ENCODE measurements at regions not wholly inside any gene's neighbourhood (a gene's known extent, or its start where the extent isn't known, plus 50 kb on each side); places are given as distances from the start of the nearest gene placed in this dataset.

DNA sequence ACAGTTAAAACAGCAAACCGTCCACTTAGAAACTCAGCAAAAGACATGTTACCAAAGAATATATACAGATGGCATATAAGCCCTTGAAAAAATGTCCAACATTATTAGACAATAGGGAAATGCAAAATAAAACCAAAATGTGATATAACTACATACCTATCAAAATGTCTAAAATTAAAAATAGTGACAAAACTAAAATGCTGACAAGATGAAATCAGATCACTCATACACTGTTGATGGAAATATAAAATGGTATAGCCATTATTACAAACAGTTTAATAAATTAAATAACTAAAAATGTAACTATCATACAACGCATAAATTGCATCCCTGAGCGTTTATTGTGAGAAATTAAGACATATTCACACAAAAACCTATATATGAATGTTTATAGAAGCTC lies 939.7 kb upstream of the ZWINT start:
- DNase-seq, result no peak
- H3K4me1 ChIP-seq (ENCODE audit: control extremely low read depth in 1 of 4, control insufficient read depth in 4 of 4, insufficient read depth in 4 of 4, low read length in 3 of 4), result no peaks in the 10 kb centered on the region
- WGBS (ENCODE audit: insufficient coverage), result no CpG with 5 or more reads among the region's 3 CpGs
- no peak overlapping the region for H3K27ac ChIP-seq (ENCODE audit: insufficient read depth in 1 of 2, low read depth in 1 of 2, low read length in 2 of 2, poor library complexity in 1 of 2, severe bottlenecking in 2 of 2)
- ChIA-PET POLR2A (no interaction called here), CTCF (no interaction called here)
- no peaks in the 10 kb centered on the region for H3K36me3 ChIP-seq (ENCODE audit: control insufficient read depth in 4 of 4, insufficient read depth in 4 of 4, low read length in 3 of 4)
- no peaks in the 10 kb centered on the region for H3K9me3 ChIP-seq (ENCODE audit: control extremely low read depth in 1 of 5, control insufficient read depth in 4 of 5, insufficient read depth in 2 of 5, low read depth in 1 of 5, low read length in 4 of 5)
- no peak overlapping the region for H3K4me3 ChIP-seq (ENCODE audit: control insufficient read depth in 1 of 7, extremely low read depth in 1 of 7, insufficient read depth in 4 of 7, low read depth in 2 of 7, low read length in 6 of 7)
- no peaks in the 10 kb centered on the region for H3K27me3 ChIP-seq (replicated peaks in 2 of 5; ENCODE audit: control insufficient read depth in 4 of 5, insufficient read depth in 5 of 5, low read length in 4 of 5)

DNA sequence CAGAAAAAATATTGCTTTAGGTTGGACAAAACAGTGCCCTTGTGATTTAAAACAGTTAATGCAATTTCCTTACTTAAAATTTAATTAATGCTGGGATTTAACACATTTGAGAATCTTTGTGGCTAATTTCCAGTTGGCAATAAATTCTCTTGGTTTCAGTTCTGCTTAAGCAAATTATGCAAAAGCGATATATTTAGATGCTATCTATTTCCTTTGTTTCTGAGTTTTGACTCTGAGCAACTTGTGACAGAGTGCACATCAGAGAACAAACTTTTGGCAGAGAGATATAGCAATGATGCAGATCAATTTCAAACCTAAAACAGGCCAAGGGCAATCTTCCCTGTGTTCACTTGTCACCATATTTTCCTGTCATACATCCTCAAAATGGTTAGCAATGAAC lies 933.6 kb upstream of the ZWINT start:
- H3K4me1 ChIP-seq (ENCODE audit: control extremely low read depth in 1 of 4, control insufficient read depth in 4 of 4, insufficient read depth in 4 of 4, low read length in 3 of 4), result no peaks in the 10 kb centered on the region
- no peaks in the 10 kb centered on the region for H3K36me3 ChIP-seq (ENCODE audit: control insufficient read depth in 4 of 4, insufficient read depth in 4 of 4, low read length in 3 of 4)
- no peak overlapping the region for H3K27ac ChIP-seq (ENCODE audit: insufficient read depth in 1 of 2, low read depth in 1 of 2, low read length in 2 of 2, poor library complexity in 1 of 2, severe bottlenecking in 2 of 2)
- ChIA-PET CTCF (no interaction called here), POLR2A (no interaction called here)
- H3K9me3 ChIP-seq (ENCODE audit: control extremely low read depth in 1 of 5, control insufficient read depth in 4 of 5, insufficient read depth in 2 of 5, low read depth in 1 of 5, low read length in 4 of 5), result no peaks in the 10 kb centered on the region
- WGBS (ENCODE audit: insufficient coverage), result 100% methylated on average over 1 of the region's 1 CpG
- H3K27me3 ChIP-seq (replicated peaks in 2 of 5; ENCODE audit: control insufficient read depth in 4 of 5, insufficient read depth in 5 of 5, low read length in 4 of 5), result no peaks in the 10 kb centered on the region
- no peak overlapping the region for H3K4me3 ChIP-seq (ENCODE audit: control insufficient read depth in 1 of 7, extremely low read depth in 1 of 7, insufficient read depth in 4 of 7, low read depth in 2 of 7, low read length in 6 of 7)
- no peak for DNase-seq

DNA sequence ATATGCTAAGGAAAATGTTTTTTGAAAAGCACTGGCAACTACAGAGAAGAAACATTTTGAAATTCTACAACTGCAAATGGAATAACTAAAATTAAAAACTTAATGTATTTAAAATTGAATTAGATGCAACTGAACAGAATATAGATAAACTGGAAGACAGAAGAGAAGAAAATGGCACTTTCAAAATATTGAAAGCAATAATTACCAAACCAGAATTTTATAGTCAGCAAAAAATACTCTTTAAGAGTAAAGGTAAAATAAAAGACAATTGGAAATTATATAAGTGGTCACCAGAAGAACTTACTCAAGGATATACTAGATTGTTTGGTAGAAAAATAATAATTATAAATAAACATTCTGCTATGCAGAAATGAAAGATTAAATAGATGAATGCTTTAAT lies 927.7 kb upstream of the ZWINT start:
- H3K27me3 ChIP-seq (replicated peaks in 2 of 5; ENCODE audit: control insufficient read depth in 4 of 5, insufficient read depth in 5 of 5, low read length in 4 of 5), result no peaks in the 10 kb centered on the region
- ChIA-PET CTCF (no interaction called here), POLR2A (no interaction called here)
- no peak for DNase-seq
- H3K4me1 ChIP-seq (ENCODE audit: control extremely low read depth in 1 of 4, control insufficient read depth in 4 of 4, insufficient read depth in 4 of 4, low read length in 3 of 4), result no peaks in the 10 kb centered on the region
- H3K4me3 ChIP-seq (ENCODE audit: control insufficient read depth in 1 of 7, extremely low read depth in 1 of 7, insufficient read depth in 4 of 7, low read depth in 2 of 7, low read length in 6 of 7), result no peak overlapping the region
- H3K27ac ChIP-seq (ENCODE audit: insufficient read depth in 1 of 2, low read depth in 1 of 2, low read length in 2 of 2, poor library complexity in 1 of 2, severe bottlenecking in 2 of 2), result no peak overlapping the region
- no peaks in the 10 kb centered on the region for H3K9me3 ChIP-seq (ENCODE audit: control extremely low read depth in 1 of 5, control insufficient read depth in 4 of 5, insufficient read depth in 2 of 5, low read depth in 1 of 5, low read length in 4 of 5)
- no peaks in the 10 kb centered on the region for H3K36me3 ChIP-seq (ENCODE audit: control insufficient read depth in 4 of 4, insufficient read depth in 4 of 4, low read length in 3 of 4)

DNA sequence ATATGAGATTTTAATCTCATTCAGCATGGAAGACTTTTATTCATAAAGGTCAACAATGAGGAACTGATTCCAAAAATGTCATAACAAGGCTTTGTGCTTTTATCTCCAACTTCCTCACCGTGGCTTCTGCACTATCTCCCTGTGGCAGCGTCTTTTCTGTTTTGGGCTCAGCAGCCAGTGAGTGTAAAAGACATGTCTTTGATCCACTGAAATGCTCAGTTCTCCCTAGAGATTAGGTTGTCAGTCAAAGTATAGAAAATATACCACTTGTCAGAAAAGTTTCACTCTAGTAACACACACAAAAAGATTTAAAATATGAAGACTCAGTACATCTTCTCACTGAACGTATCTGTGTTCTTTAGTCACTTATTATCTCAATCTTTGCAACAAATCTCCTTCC lies 901.8 kb upstream of the ZWINT start:
- Histone ChIP-seq H3K4me3 (ENCODE audit: control insufficient read depth in 1 of 7, extremely low read depth in 1 of 7, insufficient read depth in 4 of 7, low read depth in 2 of 7, low read length in 6 of 7) (no peak overlapping the region), H3K27ac (ENCODE audit: insufficient read depth in 1 of 2, low read depth in 1 of 2, low read length in 2 of 2, poor library complexity in 1 of 2, severe bottlenecking in 2 of 2) (no peak overlapping the region), H3K27me3 (replicated peaks in 2 of 5; ENCODE audit: control insufficient read depth in 4 of 5, insufficient read depth in 5 of 5, low read length in 4 of 5) (no peaks in the 10 kb centered on the region), H3K4me1 (ENCODE audit: control extremely low read depth in 1 of 4, control insufficient read depth in 4 of 4, insufficient read depth in 4 of 4, low read length in 3 of 4) (no peaks in the 10 kb centered on the region), H3K9me3 (ENCODE audit: control extremely low read depth in 1 of 5, control insufficient read depth in 4 of 5, insufficient read depth in 2 of 5, low read depth in 1 of 5, low read length in 4 of 5) (no peaks in the 10 kb centered on the region), H3K36me3 (ENCODE audit: control insufficient read depth in 4 of 4, insufficient read depth in 4 of 4, low read length in 3 of 4) (no peaks in the 10 kb centered on the region)
- WGBS (ENCODE audit: insufficient coverage), result 60% methylated on average over 2 of the region's 3 CpGs
- ChIA-PET POLR2A (no interaction called here), CTCF (no interaction called here)
- DNase-seq, result peak in 1 of 3 donors; percentile 0

DNA sequence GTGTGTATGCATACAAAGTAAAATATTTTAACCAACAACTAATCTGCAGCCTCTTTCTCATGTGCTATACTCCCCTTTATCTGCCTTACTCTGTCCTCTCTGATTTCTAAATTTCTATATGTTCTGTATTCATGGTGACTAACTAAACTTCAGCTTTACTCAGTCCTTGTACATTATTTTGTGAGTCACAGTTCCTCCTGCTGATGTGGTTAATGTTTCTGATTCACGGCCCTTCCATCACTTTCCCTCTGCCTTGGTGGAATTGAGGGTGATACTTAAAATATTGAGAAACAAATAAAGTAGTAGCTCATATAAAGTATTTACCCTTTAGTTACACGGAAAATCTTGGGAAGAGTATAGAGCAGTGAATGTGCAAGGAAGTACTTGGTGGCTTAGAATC lies 899.1 kb upstream of the ZWINT start:
- Histone ChIP-seq H3K4me3 (ENCODE audit: control insufficient read depth in 1 of 7, extremely low read depth in 1 of 7, insufficient read depth in 4 of 7, low read depth in 2 of 7, low read length in 6 of 7) (no peak overlapping the region), H3K4me1 (ENCODE audit: control extremely low read depth in 1 of 4, control insufficient read depth in 4 of 4, insufficient read depth in 4 of 4, low read length in 3 of 4) (no peaks in the 10 kb centered on the region), H3K9me3 (ENCODE audit: control extremely low read depth in 1 of 5, control insufficient read depth in 4 of 5, insufficient read depth in 2 of 5, low read depth in 1 of 5, low read length in 4 of 5) (no peaks in the 10 kb centered on the region), H3K27ac (ENCODE audit: insufficient read depth in 1 of 2, low read depth in 1 of 2, low read length in 2 of 2, poor library complexity in 1 of 2, severe bottlenecking in 2 of 2) (no peak overlapping the region), H3K27me3 (replicated peaks in 2 of 5; ENCODE audit: control insufficient read depth in 4 of 5, insufficient read depth in 5 of 5, low read length in 4 of 5) (no peaks in the 10 kb centered on the region), H3K36me3 (ENCODE audit: control insufficient read depth in 4 of 4, insufficient read depth in 4 of 4, low read length in 3 of 4) (no peaks in the 10 kb centered on the region)
- DNase-seq, result no peak
- CTCF ChIA-PET, result no interaction called here
- POLR2A ChIA-PET, result no interaction called here
- WGBS (ENCODE audit: insufficient coverage), result no CpG with 5 or more reads among the region's 2 CpGs

DNA sequence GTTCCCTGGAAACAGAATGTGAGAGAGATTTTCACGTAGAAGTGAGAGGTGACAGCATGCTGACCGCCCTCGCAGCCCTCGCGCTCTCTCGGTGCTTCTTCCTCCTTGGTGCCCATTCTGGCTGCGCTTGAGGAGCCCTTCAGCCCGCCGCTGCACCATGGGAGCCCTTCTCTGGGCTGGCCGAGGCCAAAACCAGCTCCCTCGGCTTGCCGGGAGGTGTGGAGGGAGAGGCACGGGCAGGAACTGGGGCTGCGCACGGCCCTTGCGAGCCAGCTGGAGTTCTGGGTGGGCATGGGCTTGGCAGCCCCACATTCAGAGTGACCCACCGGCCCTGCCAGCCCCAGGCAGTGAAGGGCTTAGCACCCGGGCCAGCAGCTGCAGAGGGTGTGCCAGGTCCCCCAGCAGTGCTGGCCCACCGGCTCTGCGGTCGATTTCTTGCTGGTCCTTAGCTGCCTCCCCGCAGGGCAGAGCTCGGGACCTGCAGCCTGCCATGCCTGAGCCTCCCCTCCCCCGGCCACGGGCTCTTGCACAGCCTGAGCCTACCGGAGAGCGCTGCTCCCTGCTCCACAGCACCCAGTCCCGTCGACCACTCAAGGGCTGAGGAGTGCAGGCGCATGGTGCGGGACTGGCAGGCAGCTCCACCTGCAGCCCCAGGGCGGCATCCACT lies 888.7 kb upstream of the ZWINT start:
- POLR2A ChIA-PET, result no interaction called here
- H3K27ac ChIP-seq (ENCODE audit: insufficient read depth in 1 of 2, low read depth in 1 of 2, low read length in 2 of 2, poor library complexity in 1 of 2, severe bottlenecking in 2 of 2), result no peak overlapping the region
- WGBS (ENCODE audit: insufficient coverage), result 98% methylated on average over 30 of the region's 32 CpGs

DNA sequence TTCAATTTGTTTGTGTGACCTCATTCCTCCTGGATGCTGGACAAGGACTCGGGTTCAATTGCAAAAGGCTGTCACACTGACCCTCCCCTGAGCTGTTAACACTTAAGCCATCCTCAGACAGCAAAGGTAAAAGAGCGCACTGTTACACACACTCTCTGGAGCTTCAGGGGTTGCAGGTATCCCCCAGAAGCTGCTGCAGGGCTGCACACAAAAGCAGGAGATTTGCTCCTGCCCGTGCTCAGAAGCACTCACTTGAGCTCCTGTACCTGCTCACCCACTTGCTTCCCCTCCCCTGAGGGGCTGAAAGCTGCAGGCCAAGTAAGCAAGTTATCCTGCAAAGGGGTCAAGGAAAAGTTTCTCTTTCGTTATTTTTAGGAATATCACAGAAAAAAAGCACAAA lies 886.2 kb upstream of the ZWINT start:
- Histone ChIP-seq H3K27ac (ENCODE audit: insufficient read depth in 1 of 2, low read depth in 1 of 2, low read length in 2 of 2, poor library complexity in 1 of 2, severe bottlenecking in 2 of 2) (no peak overlapping the region), H3K36me3 (ENCODE audit: control insufficient read depth in 4 of 4, insufficient read depth in 4 of 4, low read length in 3 of 4) (no peaks in the 10 kb centered on the region), H3K4me1 (ENCODE audit: control extremely low read depth in 1 of 4, control insufficient read depth in 4 of 4, insufficient read depth in 4 of 4, low read length in 3 of 4) (no peaks in the 10 kb centered on the region), H3K27me3 (replicated peaks in 2 of 5; ENCODE audit: control insufficient read depth in 4 of 5, insufficient read depth in 5 of 5, low read length in 4 of 5) (no peaks in the 10 kb centered on the region), H3K9me3 (ENCODE audit: control extremely low read depth in 1 of 5, control insufficient read depth in 4 of 5, insufficient read depth in 2 of 5, low read depth in 1 of 5, low read length in 4 of 5) (no peaks in the 10 kb centered on the region), H3K4me3 (ENCODE audit: control insufficient read depth in 1 of 7, extremely low read depth in 1 of 7, insufficient read depth in 4 of 7, low read depth in 2 of 7, low read length in 6 of 7) (no peak overlapping the region)
- POLR2A ChIA-PET, result no interaction called here
- CTCF ChIA-PET, result no interaction called here
- WGBS (ENCODE audit: insufficient coverage), result 56% methylated on average over 3 of the region's 4 CpGs
- DNase-seq, result no peak

More for the DNA sequence above, 888.7 kb upstream of the ZWINT start:
- Histone ChIP-seq H3K9me3 (ENCODE audit: control extremely low read depth in 1 of 5, control insufficient read depth in 4 of 5, insufficient read depth in 2 of 5, low read depth in 1 of 5, low read length in 4 of 5) (no peaks in the 10 kb centered on the region), H3K36me3 (ENCODE audit: control insufficient read depth in 4 of 4, insufficient read depth in 4 of 4, low read length in 3 of 4) (no peaks in the 10 kb centered on the region), H3K4me3 (ENCODE audit: control insufficient read depth in 1 of 7, extremely low read depth in 1 of 7, insufficient read depth in 4 of 7, low read depth in 2 of 7, low read length in 6 of 7) (no peak overlapping the region), H3K27me3 (replicated peaks in 2 of 5; ENCODE audit: control insufficient read depth in 4 of 5, insufficient read depth in 5 of 5, low read length in 4 of 5) (no peaks in the 10 kb centered on the region), H3K4me1 (ENCODE audit: control extremely low read depth in 1 of 4, control insufficient read depth in 4 of 4, insufficient read depth in 4 of 4, low read length in 3 of 4) (no peaks in the 10 kb centered on the region)
- DNase-seq, result no peak
- CTCF ChIA-PET, result no interaction called here
